ENCODE measurements at regions not wholly inside any gene's neighbourhood (a gene's known extent, or its start where the extent isn't known, plus 50 kb on each side); places are given as distances from the start of the nearest gene placed in this dataset.

GRCh38 chr1:228825840-228826484 is 90.7 kb downstream of the RHOU start:
- TF ChIP-seq CTCF (IDR thresholded peaks at IDR 0.05): no peak
- TF ChIP-seq POLR2AphosphoS5 (IDR thresholded peaks at IDR 0.05): no peak

Data from prostate gland (tissue), 2 donors.